NCI-H2029 treated with DMSO at 0.1 percent for 48 hours (cell line): ENCODE measurements at regions not wholly inside any gene's neighbourhood (a gene's known extent, or its start where the extent isn't known, plus 50 kb on each side); places are given as distances from the start of the nearest gene placed in this dataset.
A peak's percentile ranks its signal among the peaks of the same experiment; 100 is the strongest.
"Not testable (repeated sequence)": the region's sequence is repeated elsewhere in the genome, so short reads cannot be mapped to it uniquely, and the experiment has no call there.

Experiments used
- DNase-seq: peaks from one replicate; lab custom pipeline; 2025; lab: John Stamatoyannopoulos, UW

DNA sequence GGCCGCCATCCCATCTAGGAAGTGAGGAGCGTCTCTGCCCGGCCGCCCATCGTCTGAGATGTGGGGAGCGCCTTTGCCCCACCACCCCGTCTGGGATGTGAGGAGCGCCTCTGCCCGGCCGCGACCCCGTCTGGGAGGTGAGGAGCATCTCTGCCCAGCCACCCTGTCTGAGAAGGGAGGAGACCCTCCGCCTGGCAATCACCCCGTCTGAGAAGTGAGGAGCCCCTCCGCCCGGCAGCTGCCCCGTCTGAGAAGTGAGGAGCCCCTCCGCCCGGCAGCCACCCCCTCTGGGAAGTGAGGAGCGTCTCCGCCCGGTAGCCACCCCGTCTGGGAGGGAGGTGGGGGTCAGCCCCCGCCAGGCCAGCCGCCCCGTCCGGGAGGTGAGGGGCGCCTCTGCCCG is 194.2 kb upstream of the FBXL4 start:
- not testable (repeated sequence) for DNase-seq

DNA sequence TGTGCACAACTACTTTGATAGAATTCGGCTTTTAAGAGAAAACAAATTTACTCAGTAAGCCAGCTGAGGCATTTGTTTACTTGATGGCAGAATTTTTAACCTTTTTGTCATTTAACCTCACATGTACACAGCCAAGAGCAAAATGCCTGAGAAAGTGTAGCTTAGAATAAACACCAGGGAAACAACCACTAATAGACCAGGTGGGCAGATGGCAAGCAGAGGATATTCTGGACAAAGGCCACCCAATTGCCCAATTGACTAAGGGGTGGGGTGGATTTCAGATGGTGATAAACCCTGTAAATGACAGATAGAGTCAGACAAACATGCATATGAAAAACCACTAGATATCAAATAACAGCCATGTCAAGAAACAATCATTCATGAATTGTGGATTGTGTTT is 190.7 kb upstream of the FBXL4 start:
- peak; percentile 19 for DNase-seq

DNA sequence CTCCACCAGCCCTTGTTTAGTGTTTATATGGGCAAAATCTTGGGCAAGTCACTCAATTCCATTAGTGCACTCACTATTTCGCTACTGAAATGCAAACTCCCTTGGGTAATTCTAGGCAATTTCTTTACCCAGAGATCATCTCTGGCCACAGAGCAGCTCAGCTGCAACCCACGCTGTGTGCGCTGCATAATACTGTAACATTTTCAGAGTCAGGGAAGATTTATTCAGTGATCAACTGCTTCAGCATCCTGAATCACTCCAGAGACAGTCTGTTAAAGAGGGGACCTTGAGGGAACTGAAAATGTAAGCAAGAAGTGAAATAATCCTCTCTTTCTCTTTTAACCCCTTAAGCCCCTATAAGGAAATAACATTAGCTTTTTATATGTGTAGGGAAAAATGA is 189.6 kb upstream of the FBXL4 start:
- no peak for DNase-seq

DNA sequence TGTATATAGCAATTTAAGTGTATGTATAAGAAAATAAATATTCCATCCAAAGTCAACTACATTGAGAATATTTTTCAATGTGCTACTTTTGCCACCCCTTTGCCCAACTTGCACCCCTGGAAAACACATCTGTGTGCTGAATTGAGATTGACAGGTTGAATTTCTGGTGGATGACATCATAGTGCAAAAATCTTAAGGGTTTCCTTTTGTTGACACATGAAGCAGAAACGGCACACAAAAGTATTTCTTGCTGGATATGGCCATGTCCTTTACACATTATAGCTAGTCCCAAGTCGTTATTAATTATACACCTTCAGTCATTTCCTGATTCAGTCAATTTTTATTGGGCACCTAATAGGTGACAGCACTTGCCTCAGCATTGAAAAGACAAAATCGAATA is 188.7 kb upstream of the FBXL4 start:
- no peak for DNase-seq

DNA sequence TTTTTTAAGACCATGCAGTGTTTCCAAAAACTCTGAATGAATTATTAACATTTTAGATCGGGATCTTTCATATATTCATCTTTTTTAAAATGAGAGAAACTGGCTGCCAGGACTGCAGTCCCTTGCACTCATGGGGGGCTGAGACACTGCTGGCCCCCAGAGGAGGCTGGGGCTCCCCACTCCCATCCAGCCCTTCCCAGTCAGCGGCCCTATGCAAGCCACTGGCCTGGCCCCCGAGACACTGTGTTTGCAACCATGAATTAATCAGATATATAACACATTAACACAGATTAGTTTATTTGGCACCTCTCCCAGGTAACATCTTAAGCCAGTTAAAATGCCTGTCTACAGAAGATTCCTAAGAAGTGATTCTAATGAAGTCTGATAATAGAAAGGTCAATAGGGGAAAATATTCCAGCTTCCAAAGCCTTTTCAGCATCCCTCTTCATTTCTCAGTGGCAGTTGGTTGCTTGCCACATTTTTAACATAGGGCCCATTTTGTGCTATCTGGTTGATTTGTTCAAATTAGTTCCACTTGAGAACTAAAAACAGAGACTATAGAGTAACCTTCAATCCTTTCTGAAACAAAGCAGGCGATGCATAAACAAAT is 184.4 kb upstream of the FBXL4 start:
- DNase-seq = no peak

DNA sequence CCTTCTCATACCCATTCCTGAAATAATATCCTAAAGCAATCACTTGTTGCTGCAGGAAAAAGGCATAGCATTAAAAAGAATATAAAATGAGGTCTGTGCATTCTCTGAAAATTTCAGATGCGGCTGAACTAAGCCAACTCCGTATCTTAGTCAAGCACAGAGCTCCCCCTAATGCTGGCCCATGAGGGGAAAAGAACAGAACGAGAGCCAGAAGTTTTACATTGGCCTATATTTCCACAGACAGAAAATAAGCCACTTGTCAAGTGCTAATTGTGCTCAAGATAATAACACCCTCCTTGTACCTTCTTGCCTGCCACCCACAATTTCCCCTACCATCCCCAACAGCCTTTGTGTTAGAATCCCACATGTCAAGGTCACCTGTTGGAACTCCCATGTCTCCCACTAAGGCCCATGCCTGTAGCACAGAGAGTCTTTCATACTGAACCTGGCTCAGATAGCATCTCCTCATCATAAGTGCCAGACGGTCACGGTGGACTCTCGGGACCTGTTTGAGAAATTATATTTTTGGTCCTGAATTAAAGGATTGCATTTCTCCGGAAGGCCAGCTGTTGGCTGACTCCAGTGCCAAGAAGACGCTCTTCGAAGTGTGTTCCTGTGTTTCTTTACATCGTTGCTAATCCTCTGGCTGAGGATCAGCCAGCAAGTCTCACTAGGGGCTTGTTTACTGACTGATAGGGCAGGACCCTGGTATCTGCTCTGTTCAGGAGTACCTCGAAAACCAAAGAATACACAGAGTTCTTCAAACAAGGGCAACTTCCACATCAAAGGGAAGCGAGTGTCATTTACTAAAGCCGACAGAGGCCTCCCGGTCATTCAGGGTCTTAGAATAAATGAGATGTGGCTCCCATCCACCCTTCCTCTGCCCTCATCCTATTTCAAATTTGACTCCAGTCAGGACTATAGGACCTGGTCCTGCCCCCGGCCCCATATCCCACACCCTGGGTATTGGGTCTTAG is 183.4 kb upstream of the FBXL4 start:
- no peak for DNase-seq

DNA sequence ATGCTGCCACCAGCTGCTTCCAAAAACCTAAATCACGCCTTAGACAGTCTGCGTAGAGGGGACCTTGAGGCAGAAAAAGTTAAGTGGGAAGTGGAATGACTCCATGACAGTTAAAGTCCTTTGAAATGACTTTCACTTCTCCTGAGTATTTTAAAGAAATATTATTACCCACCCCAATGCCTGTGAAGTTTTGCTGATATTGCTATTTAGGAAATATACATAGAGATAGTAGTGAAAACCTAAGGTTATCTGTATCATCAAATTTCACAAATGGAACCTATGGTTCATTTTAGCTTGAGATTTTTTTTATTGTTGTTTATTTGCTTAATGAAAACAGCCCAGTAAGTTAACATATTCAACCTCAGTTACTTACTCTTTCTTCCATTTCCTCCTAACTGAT is 182.1 kb upstream of the FBXL4 start:
- no peak for DNase-seq

DNA sequence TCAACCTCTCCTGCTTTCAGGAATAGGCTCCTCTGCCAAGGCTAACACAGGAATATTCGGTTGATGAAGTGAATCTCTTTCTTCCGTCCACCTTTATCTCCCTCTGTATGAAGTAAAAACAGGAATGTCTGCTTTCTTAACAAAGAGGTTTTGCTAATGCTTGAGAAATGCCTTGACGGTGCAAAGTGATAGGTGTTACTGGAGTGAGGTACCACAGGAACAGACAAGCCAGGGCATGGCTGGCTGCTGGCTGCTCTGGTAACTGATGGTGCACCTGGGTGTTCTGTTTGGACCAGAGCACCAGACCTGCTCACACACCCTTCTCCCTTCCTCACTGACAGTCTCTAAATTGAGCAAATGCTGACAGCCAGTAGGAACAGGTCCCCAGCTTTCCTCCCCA is 174.0 kb upstream of the FBXL4 start:
- no peak for DNase-seq

DNA sequence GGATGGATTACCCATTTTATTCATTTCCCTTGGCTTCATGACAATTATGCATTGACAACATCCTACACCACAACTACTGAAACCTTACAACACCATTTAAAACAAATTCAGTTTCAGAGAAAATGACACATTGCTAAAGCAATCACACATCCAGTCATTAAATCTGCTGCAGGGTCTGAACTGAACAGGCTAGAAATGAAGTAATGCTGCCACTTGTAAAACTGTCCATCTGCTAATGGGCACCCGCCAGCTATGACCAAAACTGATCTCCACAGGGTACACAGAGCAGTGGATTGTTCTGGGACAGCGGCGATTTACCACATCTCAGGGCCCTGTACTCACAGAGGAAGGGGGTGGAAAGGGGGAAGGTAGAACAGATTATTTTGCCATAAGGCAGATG is 172.9 kb upstream of the FBXL4 start:
- DNase-seq = no peak

DNA sequence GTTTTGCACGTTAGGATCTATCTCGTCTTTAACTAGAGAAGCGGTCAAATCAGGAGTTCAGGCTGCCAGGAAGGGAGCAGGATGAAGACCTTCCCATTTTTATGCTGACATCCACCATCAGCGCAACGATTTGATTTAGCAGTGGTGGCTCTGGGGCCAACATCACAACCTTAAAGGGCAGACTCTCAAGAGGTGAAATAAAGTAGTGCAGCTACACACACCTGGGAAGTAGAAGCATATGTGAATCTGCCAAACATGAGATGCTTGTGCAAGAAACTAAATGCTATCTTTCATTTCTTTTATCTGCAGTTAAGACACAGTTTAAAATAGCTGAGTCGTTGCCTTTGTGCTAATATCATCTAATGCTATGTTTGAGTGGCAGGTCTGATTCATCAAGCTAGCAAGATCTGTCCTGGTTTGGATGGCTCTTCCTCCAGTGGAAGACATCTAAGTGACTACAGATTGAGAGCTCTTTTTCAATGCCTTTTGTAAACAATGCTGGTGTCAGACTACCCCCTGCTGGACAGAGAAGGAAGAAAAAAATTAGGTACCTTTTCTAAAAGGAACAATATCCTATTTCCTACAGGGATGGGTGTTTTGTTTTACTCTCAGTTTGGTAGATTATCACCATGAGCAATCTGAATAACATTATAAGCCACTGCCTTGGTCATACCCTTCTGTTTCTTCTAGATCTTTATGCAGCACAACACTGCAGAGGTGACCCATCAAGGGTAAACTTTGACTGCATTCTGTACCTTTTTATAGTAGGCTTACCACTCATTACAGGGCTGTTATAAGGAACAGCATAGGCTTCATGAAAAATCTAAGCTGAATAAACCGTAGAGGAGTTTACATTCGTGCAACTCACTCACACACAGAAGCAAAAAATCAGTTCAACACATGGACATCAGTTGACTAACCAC is 171.6 kb upstream of the FBXL4 start:
- peak; percentile 78 for DNase-seq

DNA sequence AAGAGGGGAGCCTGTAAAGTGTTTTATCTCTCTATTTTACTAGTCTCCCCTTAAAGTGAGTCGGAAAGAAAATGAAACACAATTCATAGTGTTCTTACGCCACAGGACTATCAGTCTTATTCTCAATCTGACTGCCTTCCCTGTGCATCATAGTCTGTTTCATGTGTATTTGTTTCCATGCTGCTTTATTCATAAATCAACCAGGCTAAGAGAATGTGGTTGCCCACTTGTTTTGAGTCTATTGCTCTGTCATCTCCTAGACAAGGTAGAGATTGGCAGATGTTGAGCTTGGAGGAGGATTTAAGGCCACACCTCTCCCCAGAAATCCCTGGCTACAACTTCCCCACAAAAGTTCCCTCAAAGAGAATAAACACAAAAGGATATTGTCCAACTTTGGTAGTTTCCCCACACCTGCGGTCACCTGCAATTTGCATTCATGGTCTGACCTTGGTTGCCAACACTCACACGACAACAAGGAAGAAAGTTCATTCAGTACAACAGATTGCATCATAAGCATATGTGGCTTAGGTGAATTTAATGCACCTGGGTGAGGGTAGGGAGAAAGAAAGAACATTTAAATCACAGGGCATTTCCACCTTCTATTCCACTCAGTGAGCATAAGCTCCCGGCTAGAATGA is 167.1 kb upstream of the FBXL4 start:
- no peak for DNase-seq

DNA sequence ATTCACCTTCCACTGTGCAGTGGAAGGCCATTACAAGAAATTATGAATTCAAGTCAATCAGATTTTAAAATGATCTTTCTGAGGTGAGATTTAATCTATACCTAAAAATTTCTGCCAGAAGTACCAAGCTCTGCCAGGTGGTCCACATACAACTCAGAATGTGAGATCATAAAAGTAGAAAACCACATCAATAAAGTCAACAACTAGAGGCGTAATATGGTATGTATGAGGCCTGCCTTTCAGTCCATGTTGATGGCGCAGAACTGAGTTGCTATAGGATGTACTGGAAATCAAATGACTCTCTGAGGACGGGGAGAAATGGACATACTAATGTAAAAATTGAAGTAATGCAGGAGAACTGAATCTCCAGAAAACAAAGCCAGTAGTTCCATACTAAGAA is 163.8 kb upstream of the FBXL4 start:
- no peak for DNase-seq

DNA sequence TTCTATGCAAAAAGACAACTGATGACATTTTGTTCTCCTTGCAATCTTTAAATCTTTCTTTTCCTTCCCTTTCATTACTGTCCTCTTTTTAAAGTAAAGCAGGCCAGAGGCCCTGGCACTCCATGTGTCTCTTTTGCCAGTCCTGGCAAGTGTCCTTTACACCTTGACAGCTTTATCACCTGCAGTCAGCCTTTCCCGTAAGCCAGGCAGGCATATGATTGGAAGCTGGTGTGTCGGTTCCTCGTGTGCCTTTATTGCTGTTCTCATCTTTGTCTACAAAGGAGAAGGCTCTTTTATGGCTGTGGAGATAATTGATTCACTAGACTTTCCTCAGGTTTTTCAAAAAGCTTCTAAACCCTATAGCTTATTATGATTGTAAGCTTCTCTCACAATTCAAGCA is 162.3 kb upstream of the FBXL4 start:
- DNase-seq = no peak

DNA sequence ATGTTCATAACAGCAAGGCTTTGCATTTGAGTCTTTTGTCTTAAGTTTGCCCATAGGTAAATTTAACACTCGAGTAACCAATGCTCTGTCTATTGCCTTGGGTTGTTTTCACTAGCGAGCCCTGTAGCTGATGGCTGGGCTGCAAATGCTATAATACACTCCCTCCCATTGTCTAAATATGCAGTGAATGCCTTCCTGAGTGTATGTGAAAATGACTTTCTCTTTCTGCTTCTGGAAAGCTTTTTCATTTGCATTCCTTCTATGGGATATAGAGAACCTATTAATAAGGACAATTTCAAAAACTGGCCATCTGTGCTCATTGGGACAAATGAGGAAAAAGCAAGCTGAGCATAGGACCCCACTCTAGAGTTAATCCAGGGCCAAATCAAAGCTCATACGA is 156.5 kb upstream of the FBXL4 start:
- no peak for DNase-seq

DNA sequence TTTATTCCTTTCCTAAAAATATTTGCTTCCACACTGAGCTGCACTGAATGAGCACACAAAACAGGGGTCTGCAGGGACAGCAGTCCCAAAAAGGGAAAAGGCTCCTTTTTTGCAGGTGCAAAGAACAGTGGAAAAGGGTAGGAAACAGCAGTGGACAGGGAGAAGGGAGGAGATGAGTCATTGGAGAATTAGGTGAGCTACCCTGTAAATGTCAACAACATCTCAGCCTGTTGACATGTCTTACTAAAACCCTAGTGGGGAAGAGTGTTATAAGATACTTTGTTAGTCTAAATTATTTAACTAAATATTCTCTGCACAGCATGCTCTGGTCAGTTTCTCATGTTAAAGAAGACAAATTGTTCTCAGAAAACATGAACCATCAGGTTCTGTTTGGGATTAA is 151.5 kb upstream of the FBXL4 start:
- no peak for DNase-seq

DNA sequence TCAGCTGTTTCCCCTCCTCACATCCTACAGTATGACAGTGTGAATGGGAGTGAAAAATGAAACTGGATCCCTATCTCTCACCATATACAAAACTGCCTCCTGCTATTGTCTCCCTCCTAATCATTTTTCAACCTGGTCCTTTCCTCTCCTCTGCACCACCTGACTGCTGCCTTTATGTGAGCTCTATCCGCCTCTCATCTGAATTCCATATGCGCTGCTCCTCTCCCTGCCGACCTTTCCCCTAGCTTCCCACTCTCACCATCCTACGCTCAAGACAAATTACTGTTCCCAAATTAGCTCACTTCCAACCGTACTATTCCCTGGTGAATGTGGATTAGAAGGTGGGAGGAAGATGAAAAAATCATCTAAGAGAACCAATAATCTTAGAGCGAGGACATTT is 148.4 kb upstream of the FBXL4 start:
- no peak for DNase-seq

DNA sequence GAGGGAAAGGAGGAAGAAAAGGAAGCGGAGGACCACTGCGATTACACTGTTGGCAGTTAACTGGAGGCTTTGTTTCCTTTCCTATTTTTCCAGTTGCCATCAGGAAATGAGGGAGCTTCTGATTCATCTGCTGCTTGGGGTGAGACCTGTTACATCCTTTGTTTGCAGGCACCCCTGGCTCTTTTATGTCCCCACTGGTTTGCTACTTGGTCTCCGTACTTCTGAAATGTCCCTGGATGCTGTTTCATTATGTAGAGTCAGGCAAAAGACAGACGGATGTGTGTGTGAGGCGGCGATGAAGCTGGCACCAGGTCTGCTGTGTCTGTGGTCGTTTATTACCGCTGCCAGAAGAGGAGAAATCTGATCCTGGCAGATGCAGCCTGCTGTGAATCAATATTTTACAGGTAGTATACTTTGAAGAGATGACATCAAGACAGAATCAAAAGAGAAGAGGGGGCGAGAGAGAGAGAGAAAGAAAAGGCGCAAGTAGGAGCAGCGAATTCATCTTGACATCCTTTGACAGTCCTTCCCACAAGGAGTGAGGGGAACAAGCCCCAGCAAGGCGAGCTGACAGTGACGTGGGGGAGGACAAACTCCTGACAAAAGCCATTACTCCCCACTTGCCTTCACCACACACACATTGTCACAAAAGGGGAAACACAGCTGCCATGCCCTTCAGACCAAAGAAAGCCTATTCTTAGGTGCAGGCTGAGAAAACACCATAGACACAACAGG is 145.9 kb upstream of the FBXL4 start:
- peak; percentile 62 for DNase-seq

DNA sequence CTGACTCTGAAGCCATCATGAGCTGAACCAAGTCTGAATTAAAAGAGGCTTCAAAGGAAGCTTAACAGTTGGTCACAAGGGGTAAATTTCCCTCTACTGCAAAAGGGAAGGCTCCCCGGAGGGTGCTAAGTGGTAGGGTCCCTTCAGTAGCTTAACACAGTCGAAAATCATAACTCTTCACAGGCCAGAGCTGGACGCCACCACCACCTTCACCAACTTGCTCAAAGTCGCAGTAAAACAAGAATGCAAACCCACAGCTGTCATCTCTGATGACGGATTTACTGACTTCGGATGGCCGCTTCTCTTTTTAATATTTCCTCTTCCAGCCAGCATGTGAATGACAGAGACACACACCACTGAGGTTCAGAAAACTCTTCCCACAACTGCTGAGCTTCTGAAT is 144.7 kb upstream of the FBXL4 start:
- DNase-seq = no peak

DNA sequence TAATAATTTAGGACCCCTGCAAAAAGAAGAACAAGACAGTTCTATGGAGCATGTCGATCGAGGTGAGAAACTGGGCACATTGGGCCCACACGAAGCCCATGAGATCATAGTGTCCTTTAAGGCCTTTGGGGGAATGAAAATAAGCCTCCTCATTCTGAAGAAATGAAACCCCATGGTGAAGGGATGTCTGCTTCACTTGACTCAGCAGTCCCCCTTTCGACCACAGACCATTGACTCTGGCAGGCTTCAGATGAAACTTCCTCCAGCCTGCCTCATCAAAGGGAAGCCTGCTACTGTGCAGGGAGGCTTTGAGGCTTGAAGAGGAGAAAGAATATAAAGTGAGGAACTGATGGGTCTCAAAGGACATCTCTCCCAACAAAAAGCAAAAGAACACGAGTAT is 144.2 kb upstream of the FBXL4 start:
- DNase-seq = no peak

DNA sequence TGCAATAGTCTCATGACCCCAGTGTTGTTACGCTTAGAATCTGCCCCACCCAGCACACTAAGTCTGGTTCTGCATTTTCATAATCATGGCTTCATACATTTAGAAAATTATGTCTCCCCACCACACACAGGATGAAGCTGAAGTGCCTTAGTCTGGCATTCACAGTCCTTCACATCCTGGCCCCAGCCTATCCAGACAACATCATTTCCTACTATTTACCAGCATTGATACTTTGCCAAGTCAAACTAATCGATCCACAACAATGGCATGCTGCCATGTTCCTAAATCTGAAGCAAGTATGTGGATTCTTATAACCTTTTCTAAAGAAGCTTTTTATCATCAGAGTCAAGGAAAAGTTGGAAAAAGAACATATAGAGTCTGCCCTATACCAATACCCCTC is 132.4 kb upstream of the FBXL4 start:
- peak; percentile 59 for DNase-seq

DNA sequence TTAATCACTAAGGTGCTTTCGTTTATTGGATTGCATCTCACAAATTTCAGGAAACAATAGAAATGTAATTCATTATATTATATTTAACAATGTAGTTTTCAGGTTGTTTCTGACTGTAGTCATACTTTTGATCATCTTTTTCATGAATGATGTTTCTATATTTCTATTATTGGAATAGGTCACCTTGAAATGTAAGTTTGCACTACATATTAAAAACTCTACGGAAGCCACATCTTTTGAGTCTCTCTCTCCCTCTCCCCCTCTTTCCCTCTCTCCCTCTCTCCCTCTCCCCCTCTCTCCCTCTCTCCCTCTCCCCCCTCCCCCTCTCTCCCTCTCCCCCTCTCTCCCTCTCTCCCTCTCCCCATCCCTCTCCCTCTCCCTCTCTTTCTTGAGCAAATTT is 131.3 kb upstream of the FBXL4 start:
- no peak for DNase-seq
